Cardiac fibroblast (primary cell): ENCODE measurements at regions not wholly inside any gene's neighbourhood (a gene's known extent, or its start where the extent isn't known, plus 50 kb on each side); places are given as distances from the start of the nearest gene placed in this dataset.
"Not testable (repeated sequence)": the region's sequence is repeated elsewhere in the genome, so short reads cannot be mapped to it uniquely, and the experiment has no call there.

Source experiments
- DNase-seq, 2 donors: peaks; one replicate each; pipeline versions ENCODE4 v3.0.0 to v3.0.0-alpha.2; 2010; ENCODE audit warnings: low read depth in 2 of 2
- H3K4me3 ChIP-seq, 2 donors: replicated peaks in 1 of 2; 1 replicate in 1 of 2; 2 replicates in 1 of 2; pipeline ENCODE4 v1.5.1; 2011; ENCODE audit warnings: low read depth in 2 of 2, low read length in 2 of 2, mild to moderate bottlenecking in 2 of 2, moderate library complexity in 1 of 2
- CTCF ChIP-seq: IDR thresholded peaks from one replicate; pipeline ENCODE4 v1.5.1; 2011; ENCODE audit warnings: low read depth, mild to moderate bottlenecking, low read length, inconsistent platforms

GRCh38 chr5:104080646-104081175, 518.1 kb upstream of the NUDT12 start:
- no peak for DNase-seq
- no peak overlapping the region for H3K4me3 ChIP-seq
- no peak for TF ChIP-seq CTCF

- H3K4me3 ChIP-seq, DNase-seq: not testable (repeated sequence)
Observed at GRCh38 chr5:104079861-104080645, 517.5 kb upstream of the NUDT12 start.

GRCh38 chr5:104071887-104072286, 509.3 kb upstream of the NUDT12 start:
- no peak for DNase-seq
- TF ChIP-seq CTCF = no peak
- H3K4me3 ChIP-seq = no peak overlapping the region

GRCh38 chr5:104062621-104063377, 500.2 kb upstream of the NUDT12 start:
- no peak for DNase-seq
- no peak overlapping the region for H3K4me3 ChIP-seq
- no peak for TF ChIP-seq CTCF

- DNase-seq = no peak
- H3K4me3 ChIP-seq = no peak overlapping the region
- TF ChIP-seq CTCF = no peak
Observed at GRCh38 chr5:104061707-104062106, 499.1 kb upstream of the NUDT12 start.

GRCh38 chr5:104053353-104053649, 490.7 kb upstream of the NUDT12 start:
- TF ChIP-seq CTCF = no peak
- no peak overlapping the region for H3K4me3 ChIP-seq
- no peak for DNase-seq

GRCh38 chr5:104052558-104053352, 490.2 kb upstream of the NUDT12 start:
- TF ChIP-seq CTCF = no peak
- H3K4me3 ChIP-seq = no peak overlapping the region
- no peak for DNase-seq
